Gastrocnemius medialis (tissue), 4 donors: ENCODE measurements at regions not wholly inside any gene's neighbourhood (a gene's known extent, or its start where the extent isn't known, plus 50 kb on each side); places are given as distances from the start of the nearest gene placed in this dataset.

ENCODE experiments used
- ATAC-seq, 2 donors: fragments of 150-250 bp; one replicate each; pipeline ENCODE4 v1.9.1; 2016
- DNase-seq, 2 donors: peaks; one replicate each; pipeline ENCODE4 v3.0.0-alpha.2; 2019
- H3K27ac ChIP-seq, 4 donors: fragments of 200-600 bp; sonication (generic); 1 replicate in 1 of 4; 2 replicates in 3 of 4; pipeline ENCODE4 v1.5.1; 2016 to 2018; ENCODE audit warnings: mild to moderate bottlenecking in 2 of 4, moderate library complexity in 1 of 4
- H3K27me3 ChIP-seq, 3 donors: fragments of 200-600 bp; sonication (generic) in 2 of 3; 1 replicate in 1 of 3; 2 replicates in 2 of 3; pipeline versions ENCODE4 v1.5.1 to v1.6.0; 2016 to 2019; ENCODE audit warnings: mild to moderate bottlenecking in 1 of 3, moderate library complexity in 1 of 3
- H3K36me3 ChIP-seq, 2 donors: fragments of 200-600 bp; sonication (generic) in 1 of 2; one replicate each; pipeline ENCODE4 v1.5.1; 2017 to 2018
- H3K4me1 ChIP-seq, 2 donors: fragments of 200-600 bp; sonication (generic) in 1 of 2; one replicate each; pipeline ENCODE4 v1.5.1; 2016 to 2017; ENCODE audit warnings: mild to moderate bottlenecking in 2 of 2
- H3K4me3 ChIP-seq, 4 donors: fragments of 200-600 bp; sonication (generic) in 3 of 4; 1 replicate in 1 of 4; 2 replicates in 3 of 4; pipeline ENCODE4 v1.5.1; 2016 to 2019; ENCODE audit warnings: mild to moderate bottlenecking in 2 of 4
- H3K9me3 ChIP-seq, 3 donors: fragments of 200-600 bp; sonication (generic) in 2 of 3; 1 replicate in 1 of 3; 2 replicates in 2 of 3; pipeline ENCODE4 v1.5.1; 2016 to 2019
- CTCF ChIP-seq, 5 experiments: fragments of 450-650 bp in 3 of 5; fragments of 200-600 bp in 2 of 5; sonication (generic) in 2 of 5; IDR thresholded peaks in 4 of 5; conservative IDR thresholded peaks in 1 of 5; 1 replicate in 4 of 5; 2 replicates in 1 of 5; pipeline ENCODE4 v1.5.1; 2016 to 2019; ENCODE audit warnings: antibody characterized with exemption in 5 of 5, mild to moderate bottlenecking in 3 of 5, moderate library complexity in 3 of 5
- POLR2A ChIP-seq, 2 donors: fragments of 450-650 bp; IDR thresholded peaks; one replicate each; pipeline ENCODE4 v1.6.1; 2017; ENCODE audit warnings: antibody characterized with exemption in 2 of 2, mild to moderate bottlenecking in 2 of 2, moderate library complexity in 2 of 2
- in situ Hi-C, 4 donors: fragments of 200-750 bp; cut with MboI; loops; one replicate each; pipeline versions ENCODE4 v1.15.0 to v1.8.0; 2017; ENCODE audit warnings: low sequenced_read_pairs in 4 of 4
- intact Hi-C: fragments of 100-400 bp; cut with DNase I; formaldehyde crosslinking; loops from one replicate; pipeline ENCODE4 v1.15.1; 2023; ENCODE audit warnings: low total_unique reads

- Histone ChIP-seq H3K27me3 (no peaks in the 10 kb centered on the region), H3K36me3 (no peaks in the 10 kb centered on the region), H3K9me3 (no peaks in the 10 kb centered on the region), H3K27ac (no peak overlapping the region), H3K4me3 (no peak overlapping the region), H3K4me1 (no peaks in the 10 kb centered on the region)
- ATAC-seq (no peak), DNase-seq (no peak)
- in situ Hi-C loops (no loop called here), intact Hi-C loops (no loop called here)
- TF ChIP-seq POLR2A (IDR thresholded peaks at IDR 0.05), result no peak
- TF ChIP-seq CTCF (IDR thresholded peaks at IDR 0.05 in 4 of 5, conservative IDR thresholded peaks at IDR 0.05 in 1 of 5), result no peak
Observed at GRCh38 chr18:65057439-65058083, 693.3 kb upstream of the CDH7 start.

- no peak for ATAC-seq
- in situ Hi-C loops (no loop called here), intact Hi-C loops (no loop called here)
- Histone ChIP-seq H3K4me1 (no peaks in the 10 kb centered on the region), H3K27me3 (no peaks in the 10 kb centered on the region), H3K4me3 (no peak overlapping the region), H3K36me3 (no peaks in the 10 kb centered on the region), H3K9me3 (no peaks in the 10 kb centered on the region), H3K27ac (no peak overlapping the region)
- DNase-seq, result no peak
- TF ChIP-seq CTCF (IDR thresholded peaks at IDR 0.05 in 4 of 5, conservative IDR thresholded peaks at IDR 0.05 in 1 of 5), result no peak
- TF ChIP-seq POLR2A (IDR thresholded peaks at IDR 0.05), result no peak
Observed at GRCh38 chr18:65056575-65056974, 694.2 kb upstream of the CDH7 start.

DNA sequence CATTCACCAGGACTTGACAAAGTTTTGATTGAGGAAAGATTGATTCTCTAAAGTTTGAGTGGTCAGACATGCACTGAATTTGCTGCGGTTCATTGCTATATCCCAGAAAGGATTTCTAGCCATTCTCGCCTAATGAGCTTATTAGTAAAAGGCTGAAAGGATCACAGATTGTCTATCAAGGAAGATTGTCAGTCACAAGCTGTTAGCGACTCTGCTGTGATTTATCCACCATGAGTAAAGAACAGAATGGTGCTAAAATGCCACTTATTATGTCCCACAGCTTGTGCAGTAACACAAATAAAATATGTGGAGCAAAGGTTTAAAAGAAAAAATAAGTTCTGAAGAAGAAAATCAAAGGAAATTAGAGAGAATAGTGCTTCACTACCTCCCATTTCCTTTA is 701.2 kb upstream of the CDH7 start:
- in situ Hi-C loops, result no loop called here
- H3K4me1 ChIP-seq, result no peaks in the 10 kb centered on the region
- no peaks in the 10 kb centered on the region for H3K27me3 ChIP-seq
- ATAC-seq (no peak), DNase-seq (no peak)
- no peaks in the 10 kb centered on the region for H3K9me3 ChIP-seq
- H3K27ac ChIP-seq, result no peak overlapping the region
- intact Hi-C loops, result no loop called here
- H3K36me3 ChIP-seq, result no peaks in the 10 kb centered on the region
- H3K4me3 ChIP-seq, result no peak overlapping the region
- TF ChIP-seq CTCF (IDR thresholded peaks at IDR 0.05 in 4 of 5, conservative IDR thresholded peaks at IDR 0.05 in 1 of 5) (no peak), POLR2A (IDR thresholded peaks at IDR 0.05) (no peak)

DNA sequence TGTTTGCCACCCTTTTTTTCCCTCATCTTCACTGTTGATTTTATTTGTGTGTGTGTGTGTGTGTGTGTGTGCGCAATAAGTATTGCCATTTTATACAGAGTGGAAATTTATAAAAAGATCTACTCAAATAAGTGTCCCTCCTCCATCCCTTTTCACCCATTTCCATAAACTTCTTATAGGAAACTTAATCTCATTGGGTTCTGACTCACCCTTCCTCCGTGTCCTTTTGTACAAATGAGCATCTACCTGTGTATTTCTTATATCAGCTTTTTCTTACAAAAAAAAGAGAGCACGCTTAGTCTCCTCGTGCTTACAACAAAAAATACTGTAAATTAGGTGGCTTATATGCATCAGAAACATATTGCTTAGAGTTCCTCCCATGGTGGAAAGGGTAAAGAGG is 711.2 kb upstream of the CDH7 start:
- H3K9me3 ChIP-seq, result no peaks in the 10 kb centered on the region
- no peaks in the 10 kb centered on the region for H3K4me1 ChIP-seq
- ATAC-seq, result no peak
- intact Hi-C loops (no loop called here), in situ Hi-C loops (no loop called here)
- H3K36me3 ChIP-seq, result no peaks in the 10 kb centered on the region
- H3K4me3 ChIP-seq, result no peak overlapping the region
- H3K27ac ChIP-seq, result no peak overlapping the region
- no peaks in the 10 kb centered on the region for H3K27me3 ChIP-seq
- TF ChIP-seq CTCF (IDR thresholded peaks at IDR 0.05 in 4 of 5, conservative IDR thresholded peaks at IDR 0.05 in 1 of 5) (no peak), POLR2A (IDR thresholded peaks at IDR 0.05) (no peak)
- DNase-seq, result no peak

DNA sequence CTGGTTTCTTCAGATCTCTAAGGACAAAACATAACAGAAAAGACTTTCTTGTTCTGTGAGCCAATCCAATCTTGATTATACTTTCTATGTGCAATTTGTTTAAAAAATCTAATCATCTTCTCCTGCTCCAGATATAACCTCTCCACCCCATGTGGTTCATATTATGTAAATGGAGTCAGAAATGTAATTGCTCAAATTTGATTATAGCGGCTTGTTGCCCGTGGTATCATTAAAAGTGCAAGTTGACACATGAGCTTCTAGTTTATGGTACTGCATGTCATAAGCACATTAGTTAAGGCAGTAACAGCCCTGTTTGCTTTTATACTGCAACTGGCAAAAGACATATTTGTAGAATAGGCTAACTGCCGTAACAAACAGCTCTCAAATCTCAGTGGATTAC is 715.1 kb upstream of the CDH7 start:
- in situ Hi-C loops (no loop called here), intact Hi-C loops (no loop called here)
- H3K27ac ChIP-seq, result no peak overlapping the region
- no peak overlapping the region for H3K4me3 ChIP-seq
- DNase-seq (no peak), ATAC-seq (no peak)
- no peaks in the 10 kb centered on the region for H3K27me3 ChIP-seq
- no peaks in the 10 kb centered on the region for H3K9me3 ChIP-seq
- TF ChIP-seq CTCF (IDR thresholded peaks at IDR 0.05 in 4 of 5, conservative IDR thresholded peaks at IDR 0.05 in 1 of 5) (no peak), POLR2A (IDR thresholded peaks at IDR 0.05) (no peak)
- H3K36me3 ChIP-seq, result no peaks in the 10 kb centered on the region
- H3K4me1 ChIP-seq, result no peaks in the 10 kb centered on the region
